NB4 (cell line): ENCODE measurements at regions not wholly inside any gene's neighbourhood (a gene's known extent, or its start where the extent isn't known, plus 50 kb on each side); places are given as distances from the start of the nearest gene placed in this dataset.

ENCODE experiments used
- POLR2A ChIP-seq: IDR thresholded peaks from 2 replicates; pipeline ENCODE4 v1.6.1; 2011; ENCODE audit warnings: mild to moderate bottlenecking; ENCODE audit not compliant: insufficient read length; ENCODE audit errors: extremely low read depth
- TF ChIP-seq, protein P1 (sequence below): IDR thresholded peaks from one replicate; pipeline ENCODE4 v1.5.1; 2012; ENCODE audit warnings: low read depth, low read length
- TF ChIP-seq, protein P2 (sequence below): IDR thresholded peaks from 2 replicates; pipeline ENCODE4 v1.6.1; 2011; ENCODE audit warnings: low read depth, low read length

DNA sequence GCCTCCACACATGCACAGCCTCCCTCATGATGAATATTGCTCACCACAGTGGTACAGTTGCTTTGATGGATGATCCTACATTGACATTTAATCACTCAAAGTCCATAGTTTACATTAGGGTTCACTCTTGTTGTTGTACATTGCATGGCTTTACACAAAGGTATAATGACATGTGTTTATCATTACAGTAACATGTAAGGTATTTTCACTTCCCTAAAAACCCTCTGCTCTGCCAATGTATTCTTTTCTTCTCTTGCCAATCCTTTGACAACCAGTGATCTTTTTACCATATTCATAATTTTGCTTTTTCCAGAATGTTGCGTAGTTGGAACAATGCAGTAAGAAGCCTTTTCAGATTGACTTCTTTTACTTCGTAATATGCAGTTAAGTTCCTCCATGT is 166.6 kb upstream of the KHDRBS2 start:
- TF ChIP-seq, protein P1, sequence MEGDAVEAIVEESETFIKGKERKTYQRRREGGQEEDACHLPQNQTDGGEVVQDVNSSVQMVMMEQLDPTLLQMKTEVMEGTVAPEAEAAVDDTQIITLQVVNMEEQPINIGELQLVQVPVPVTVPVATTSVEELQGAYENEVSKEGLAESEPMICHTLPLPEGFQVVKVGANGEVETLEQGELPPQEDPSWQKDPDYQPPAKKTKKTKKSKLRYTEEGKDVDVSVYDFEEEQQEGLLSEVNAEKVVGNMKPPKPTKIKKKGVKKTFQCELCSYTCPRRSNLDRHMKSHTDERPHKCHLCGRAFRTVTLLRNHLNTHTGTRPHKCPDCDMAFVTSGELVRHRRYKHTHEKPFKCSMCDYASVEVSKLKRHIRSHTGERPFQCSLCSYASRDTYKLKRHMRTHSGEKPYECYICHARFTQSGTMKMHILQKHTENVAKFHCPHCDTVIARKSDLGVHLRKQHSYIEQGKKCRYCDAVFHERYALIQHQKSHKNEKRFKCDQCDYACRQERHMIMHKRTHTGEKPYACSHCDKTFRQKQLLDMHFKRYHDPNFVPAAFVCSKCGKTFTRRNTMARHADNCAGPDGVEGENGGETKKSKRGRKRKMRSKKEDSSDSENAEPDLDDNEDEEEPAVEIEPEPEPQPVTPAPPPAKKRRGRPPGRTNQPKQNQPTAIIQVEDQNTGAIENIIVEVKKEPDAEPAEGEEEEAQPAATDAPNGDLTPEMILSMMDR, result no peak
- TF ChIP-seq POLR2A, result no peak
- TF ChIP-seq, protein P2, sequence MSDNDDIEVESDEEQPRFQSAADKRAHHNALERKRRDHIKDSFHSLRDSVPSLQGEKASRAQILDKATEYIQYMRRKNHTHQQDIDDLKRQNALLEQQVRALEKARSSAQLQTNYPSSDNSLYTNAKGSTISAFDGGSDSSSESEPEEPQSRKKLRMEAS, result no peak
